HepG2 (cell line): ENCODE measurements at regions not wholly inside any gene's neighbourhood (a gene's known extent, or its start where the extent isn't known, plus 50 kb on each side); places are given as distances from the start of the nearest gene placed in this dataset.

Experiments
- CEBPB ChIP-seq: IDR thresholded peaks from 2 replicates; pipeline ENCODE4 v1.6.1; 2011; ENCODE audit warnings: low read depth, low read length, improper control_type of control experiment, borderline replicate concordance
- EP300 ChIP-seq, 3 experiments: sonication (generic) in 1 of 3; formaldehyde crosslinking in 1 of 3; IDR thresholded peaks; 2 replicates each; pipeline versions ENCODE4 v1.5.1 to v1.6.1; 2011 to 2020; ENCODE audit warnings: low read depth in 2 of 3, low read length in 2 of 3, borderline replicate concordance in 1 of 3, improper control_type of control experiment in 1 of 3, mild to moderate bottlenecking in 1 of 3, missing genetic modification reagents in 1 of 3, moderate library complexity in 1 of 3
- POLR2AphosphoS2 ChIP-seq: IDR thresholded peaks from 2 replicates; pipeline ENCODE4 v1.6.1; 2011; ENCODE audit warnings: low read depth, low read length, improper control_type of control experiment
- ZNF512 ChIP-seq: sonication (generic); formaldehyde crosslinking; IDR thresholded peaks from 2 replicates; pipeline ENCODE4 v1.4.0; 2020; ENCODE audit warnings: mild to moderate bottlenecking, missing genetic modification reagents
- TF ChIP-seq, protein P1 (sequence below): sonication (generic); formaldehyde crosslinking; IDR thresholded peaks from 2 replicates; pipeline ENCODE4; 2020; ENCODE audit warnings: missing genetic modification reagents, mild to moderate bottlenecking, borderline replicate concordance

DNA sequence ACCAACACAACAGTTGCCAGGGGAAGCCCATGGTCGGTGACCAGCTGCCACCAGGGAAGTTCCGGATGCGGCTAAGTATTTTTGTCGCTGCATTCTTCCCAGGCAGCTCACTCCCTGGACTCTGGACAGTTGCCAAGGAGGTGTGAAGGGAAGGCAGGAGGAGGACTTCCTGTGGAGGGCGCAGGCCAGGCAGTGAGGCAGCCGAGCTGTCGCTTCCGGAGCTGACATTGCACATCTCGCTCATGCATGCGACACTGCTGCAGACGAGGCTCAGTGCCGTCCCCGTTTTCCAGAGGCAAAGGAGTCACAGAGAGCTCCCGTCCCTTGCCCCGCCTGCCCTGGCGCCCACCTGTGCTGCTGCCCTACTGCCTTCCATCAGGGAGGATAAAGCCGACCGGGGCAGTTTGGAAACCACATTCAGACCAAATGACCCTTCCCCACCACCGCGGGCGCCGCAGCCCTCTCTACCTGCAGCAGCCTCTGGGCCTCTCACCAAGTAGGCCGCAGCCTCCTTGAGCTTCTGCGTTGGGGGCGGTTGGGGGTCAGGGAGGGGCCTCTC is 81.4 kb downstream of the NENF start:
- TF ChIP-seq ZNF512 (CRISPR knock-in tag) = no peak
- no peak for TF ChIP-seq POLR2AphosphoS2
- no peak for TF ChIP-seq EP300 (IDR thresholded peaks at IDR 0.05; ENCODE audit: low read depth in 2 of 2, low read length in 2 of 2)
- TF ChIP-seq EP300 (CRISPR knock-in tag; IDR thresholded peaks at IDR 0.05; ENCODE audit: borderline replicate concordance) = no peak
- TF ChIP-seq CEBPB = no peak
- TF ChIP-seq, protein P1, sequence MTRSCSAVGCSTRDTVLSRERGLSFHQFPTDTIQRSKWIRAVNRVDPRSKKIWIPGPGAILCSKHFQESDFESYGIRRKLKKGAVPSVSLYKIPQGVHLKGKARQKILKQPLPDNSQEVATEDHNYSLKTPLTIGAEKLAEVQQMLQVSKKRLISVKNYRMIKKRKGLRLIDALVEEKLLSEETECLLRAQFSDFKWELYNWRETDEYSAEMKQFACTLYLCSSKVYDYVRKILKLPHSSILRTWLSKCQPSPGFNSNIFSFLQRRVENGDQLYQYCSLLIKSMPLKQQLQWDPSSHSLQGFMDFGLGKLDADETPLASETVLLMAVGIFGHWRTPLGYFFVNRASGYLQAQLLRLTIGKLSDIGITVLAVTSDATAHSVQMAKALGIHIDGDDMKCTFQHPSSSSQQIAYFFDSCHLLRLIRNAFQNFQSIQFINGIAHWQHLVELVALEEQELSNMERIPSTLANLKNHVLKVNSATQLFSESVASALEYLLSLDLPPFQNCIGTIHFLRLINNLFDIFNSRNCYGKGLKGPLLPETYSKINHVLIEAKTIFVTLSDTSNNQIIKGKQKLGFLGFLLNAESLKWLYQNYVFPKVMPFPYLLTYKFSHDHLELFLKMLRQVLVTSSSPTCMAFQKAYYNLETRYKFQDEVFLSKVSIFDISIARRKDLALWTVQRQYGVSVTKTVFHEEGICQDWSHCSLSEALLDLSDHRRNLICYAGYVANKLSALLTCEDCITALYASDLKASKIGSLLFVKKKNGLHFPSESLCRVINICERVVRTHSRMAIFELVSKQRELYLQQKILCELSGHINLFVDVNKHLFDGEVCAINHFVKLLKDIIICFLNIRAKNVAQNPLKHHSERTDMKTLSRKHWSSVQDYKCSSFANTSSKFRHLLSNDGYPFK (CRISPR knock-in tag) = no peak
